Ascending aorta (tissue), 2 donors: ENCODE measurements at regions not wholly inside any gene's neighbourhood (a gene's known extent, or its start where the extent isn't known, plus 50 kb on each side); places are given as distances from the start of the nearest gene placed in this dataset.

ENCODE experiments used
- DNase-seq, 2 donors: peaks; one replicate each; pipeline ENCODE4 v3.0.0-alpha.2; 2019; ENCODE audit warnings: low spot score in 2 of 2
- H3K27ac ChIP-seq, 2 donors: fragments of 200-600 bp; sonication (generic); one replicate each; pipeline ENCODE4 v1.5.1; 2016 to 2017; ENCODE audit warnings: mild to moderate bottlenecking in 1 of 2
- H3K27me3 ChIP-seq: fragments of 200-600 bp; sonication (generic); one replicate; pipeline ENCODE4 v1.5.1; 2017
- H3K36me3 ChIP-seq, 2 donors: fragments of 200-600 bp; sonication (generic); one replicate each; pipeline ENCODE4 v1.5.1; 2016
- H3K4me1 ChIP-seq, 2 donors: fragments of 200-600 bp; sonication (generic); one replicate each; pipeline ENCODE4 v1.5.1; 2016 to 2017; ENCODE audit warnings: mild to moderate bottlenecking in 1 of 2
- H3K4me3 ChIP-seq, 2 donors: fragments of 200-600 bp; sonication (generic); one replicate each; pipeline ENCODE4 v1.5.1; 2016 to 2017; ENCODE audit warnings: mild to moderate bottlenecking in 1 of 2
- H3K9me3 ChIP-seq, 2 donors: fragments of 200-600 bp; sonication (generic); one replicate each; pipeline ENCODE4 v1.5.1; 2016
- intact Hi-C: fragments of 100-400 bp; cut with DNase I; formaldehyde crosslinking; loops from one replicate; pipeline ENCODE4 v1.15.1; 2023
- TF ChIP-seq, protein P1 (sequence below), 3 experiments: fragments of 200-600 bp in 2 of 3; fragments of 450-650 bp in 1 of 3; sonication (generic) in 2 of 3; IDR thresholded peaks; one replicate each; pipeline ENCODE4 v1.5.1; 2016 to 2019; ENCODE audit warnings: antibody characterized with exemption in 3 of 3, mild to moderate bottlenecking in 1 of 3, moderate library complexity in 1 of 3

DNA sequence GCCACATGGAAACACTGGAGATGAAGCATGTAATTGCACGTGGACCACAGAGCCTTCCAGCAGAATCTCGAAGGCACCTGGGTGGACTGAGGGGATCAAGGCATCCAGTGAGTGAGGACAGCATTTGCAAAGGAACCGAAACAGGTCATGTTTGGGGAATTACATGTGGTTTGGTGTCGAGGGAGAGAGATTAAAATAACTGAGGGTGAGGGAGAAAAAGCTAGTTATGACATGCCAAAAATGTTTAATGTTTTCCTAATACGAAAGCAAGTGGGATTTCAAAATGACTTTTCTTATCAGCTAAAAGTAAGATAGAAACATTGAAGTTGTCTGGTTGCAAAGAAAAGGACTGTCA, 157.1 kb downstream of the BLID start:
- no peaks in the 10 kb centered on the region for H3K36me3 ChIP-seq
- H3K9me3 ChIP-seq, result no peaks in the 10 kb centered on the region
- H3K27me3 ChIP-seq, result no peaks in the 10 kb centered on the region
- TF ChIP-seq, protein P1, sequence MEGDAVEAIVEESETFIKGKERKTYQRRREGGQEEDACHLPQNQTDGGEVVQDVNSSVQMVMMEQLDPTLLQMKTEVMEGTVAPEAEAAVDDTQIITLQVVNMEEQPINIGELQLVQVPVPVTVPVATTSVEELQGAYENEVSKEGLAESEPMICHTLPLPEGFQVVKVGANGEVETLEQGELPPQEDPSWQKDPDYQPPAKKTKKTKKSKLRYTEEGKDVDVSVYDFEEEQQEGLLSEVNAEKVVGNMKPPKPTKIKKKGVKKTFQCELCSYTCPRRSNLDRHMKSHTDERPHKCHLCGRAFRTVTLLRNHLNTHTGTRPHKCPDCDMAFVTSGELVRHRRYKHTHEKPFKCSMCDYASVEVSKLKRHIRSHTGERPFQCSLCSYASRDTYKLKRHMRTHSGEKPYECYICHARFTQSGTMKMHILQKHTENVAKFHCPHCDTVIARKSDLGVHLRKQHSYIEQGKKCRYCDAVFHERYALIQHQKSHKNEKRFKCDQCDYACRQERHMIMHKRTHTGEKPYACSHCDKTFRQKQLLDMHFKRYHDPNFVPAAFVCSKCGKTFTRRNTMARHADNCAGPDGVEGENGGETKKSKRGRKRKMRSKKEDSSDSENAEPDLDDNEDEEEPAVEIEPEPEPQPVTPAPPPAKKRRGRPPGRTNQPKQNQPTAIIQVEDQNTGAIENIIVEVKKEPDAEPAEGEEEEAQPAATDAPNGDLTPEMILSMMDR (IDR thresholded peaks at IDR 0.05), result no peak
- H3K4me1 ChIP-seq, result peaks cover 0 to 9% of the 10 kb centered on the region in 2 donors
- peak overlapping the region in 1 of 2 donors; percentile 43 for H3K4me3 ChIP-seq
- intact Hi-C loops, result no loop called here
- DNase-seq, result no peak
- H3K27ac ChIP-seq, result no peak overlapping the region

DNA sequence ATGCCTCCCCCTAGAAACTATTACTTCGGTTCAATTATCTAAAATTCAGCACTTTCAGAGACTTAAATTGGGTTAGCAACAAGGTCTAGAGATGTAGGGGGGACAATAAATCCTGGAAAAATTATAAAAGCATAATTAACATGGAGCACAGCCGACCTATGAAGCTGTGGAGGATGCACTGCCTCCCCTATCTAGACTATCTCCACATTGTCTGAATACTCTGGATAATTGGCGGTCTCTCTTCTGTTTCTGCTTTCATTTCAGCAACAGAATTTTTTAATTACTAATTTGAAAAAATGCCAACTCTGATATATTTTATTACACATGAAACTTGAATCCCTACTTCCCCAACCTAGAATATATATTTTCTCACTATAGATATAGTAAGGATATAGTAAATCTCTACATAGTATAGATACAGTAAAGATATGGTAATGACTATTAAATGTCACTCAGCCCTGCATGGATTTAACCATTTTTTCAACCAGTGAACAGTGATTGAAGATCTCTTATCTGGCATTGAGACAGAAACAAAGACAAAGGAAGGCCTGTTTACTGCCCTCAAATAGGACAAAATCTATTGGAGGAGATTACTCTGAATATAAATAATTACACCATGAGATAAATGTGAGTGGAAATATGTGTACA, 157.6 kb downstream of the BLID start:
- intact Hi-C loops, result no loop called here
- DNase-seq, result no peak
- peaks cover 0 to 9% of the 10 kb centered on the region in 2 donors for H3K4me1 ChIP-seq
- no peak overlapping the region for H3K27ac ChIP-seq
- H3K4me3 ChIP-seq, result peak overlapping the region in 1 of 2 donors; percentile 43
- H3K36me3 ChIP-seq, result no peaks in the 10 kb centered on the region
- TF ChIP-seq, protein P1 (IDR thresholded peaks at IDR 0.05), result no peak
- H3K9me3 ChIP-seq, result no peaks in the 10 kb centered on the region
- H3K27me3 ChIP-seq, result no peaks in the 10 kb centered on the region

DNA sequence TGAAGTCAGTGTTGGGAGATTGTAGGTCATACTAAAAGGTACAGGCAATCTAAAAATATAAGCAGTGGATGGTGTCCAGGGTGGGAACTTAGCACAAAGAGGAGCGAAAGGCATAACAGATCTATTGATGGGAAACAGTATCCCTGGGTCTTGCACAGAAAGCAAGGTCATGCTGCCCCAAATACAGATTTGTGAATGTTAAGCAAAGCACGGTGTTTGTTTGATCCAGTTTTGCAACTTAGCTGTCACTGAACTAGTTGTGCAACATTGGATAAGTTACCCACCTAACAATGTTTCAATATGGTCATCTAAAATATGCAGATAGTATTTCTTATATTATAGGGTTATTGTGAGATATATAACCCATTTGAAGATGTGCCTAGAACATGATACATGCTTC, 162.9 kb downstream of the BLID start:
- TF ChIP-seq, protein P1 (IDR thresholded peaks at IDR 0.05), result no peak
- Histone ChIP-seq H3K36me3 (no peaks in the 10 kb centered on the region), H3K9me3 (no peaks in the 10 kb centered on the region), H3K27ac (no peak overlapping the region), H3K4me3 (no peak overlapping the region), H3K27me3 (no peaks in the 10 kb centered on the region), H3K4me1 (no peaks in the 10 kb centered on the region)
- no peak for DNase-seq
- intact Hi-C loops, result no loop called here

DNA sequence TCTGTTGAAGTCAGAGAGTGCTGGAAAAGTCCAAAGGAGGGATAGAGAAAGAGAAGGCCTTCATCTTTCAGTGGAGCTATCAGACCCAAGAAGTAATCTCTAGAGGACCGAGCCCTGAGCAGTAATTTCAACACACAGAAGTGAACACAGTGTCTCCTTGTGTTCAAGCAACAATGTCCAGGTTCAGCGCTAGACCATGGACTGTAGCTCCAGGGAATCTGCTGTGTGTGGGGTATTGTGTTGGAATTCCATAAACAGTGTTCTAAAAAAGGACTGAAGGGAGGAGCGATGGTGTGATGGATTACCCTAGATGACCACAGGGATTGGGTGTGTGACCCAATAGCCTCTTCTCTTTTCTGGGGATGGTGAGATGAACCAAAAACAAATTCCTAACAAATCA, 165.9 kb downstream of the BLID start:
- intact Hi-C loops, result no loop called here
- no peak for DNase-seq
- TF ChIP-seq, protein P1 (IDR thresholded peaks at IDR 0.05), result no peak

DNA sequence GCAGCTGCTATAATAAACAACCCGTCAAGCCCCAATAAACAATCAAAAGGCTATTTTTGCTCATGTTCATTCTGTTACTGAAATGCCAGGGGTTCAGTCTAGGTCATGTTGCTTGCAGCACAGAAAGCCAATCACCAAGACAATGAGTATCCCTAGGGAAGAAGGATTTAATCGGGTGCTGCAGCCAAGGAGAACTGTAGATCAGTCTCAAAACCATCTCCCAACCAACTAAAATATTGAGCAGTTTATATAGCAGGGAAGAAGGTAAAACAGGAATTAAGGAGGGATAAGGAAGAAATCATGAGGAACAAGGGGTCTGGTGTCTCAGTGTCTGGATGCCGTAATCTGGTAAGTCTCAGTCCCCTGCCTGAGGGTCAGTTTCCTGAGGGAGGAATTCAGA, 169.5 kb downstream of the BLID start:
- TF ChIP-seq, protein P1 (IDR thresholded peaks at IDR 0.05), result no peak
- Histone ChIP-seq H3K4me1 (no peaks in the 10 kb centered on the region), H3K9me3 (no peaks in the 10 kb centered on the region), H3K27ac (no peak overlapping the region), H3K4me3 (no peak overlapping the region), H3K27me3 (no peaks in the 10 kb centered on the region), H3K36me3 (no peaks in the 10 kb centered on the region)
- intact Hi-C loops, result no loop called here
- DNase-seq, result no peak

More for the DNA sequence above, 165.9 kb downstream of the BLID start:
- H3K27ac ChIP-seq, result no peak overlapping the region
- H3K4me1 ChIP-seq, result no peaks in the 10 kb centered on the region
- no peaks in the 10 kb centered on the region for H3K9me3 ChIP-seq
- H3K27me3 ChIP-seq, result no peaks in the 10 kb centered on the region
- no peak overlapping the region for H3K4me3 ChIP-seq
- H3K36me3 ChIP-seq, result no peaks in the 10 kb centered on the region
